LHCN-M2 (cell line): ENCODE measurements at regions not wholly inside any gene's neighbourhood (a gene's known extent, or its start where the extent isn't known, plus 50 kb on each side); places are given as distances from the start of the nearest gene placed in this dataset.

ENCODE experiments used
- DNase-seq: peaks from one replicate; pipeline ENCODE4 v3.0.0-alpha.2; 2012; ENCODE audit warnings: low read depth

DNA sequence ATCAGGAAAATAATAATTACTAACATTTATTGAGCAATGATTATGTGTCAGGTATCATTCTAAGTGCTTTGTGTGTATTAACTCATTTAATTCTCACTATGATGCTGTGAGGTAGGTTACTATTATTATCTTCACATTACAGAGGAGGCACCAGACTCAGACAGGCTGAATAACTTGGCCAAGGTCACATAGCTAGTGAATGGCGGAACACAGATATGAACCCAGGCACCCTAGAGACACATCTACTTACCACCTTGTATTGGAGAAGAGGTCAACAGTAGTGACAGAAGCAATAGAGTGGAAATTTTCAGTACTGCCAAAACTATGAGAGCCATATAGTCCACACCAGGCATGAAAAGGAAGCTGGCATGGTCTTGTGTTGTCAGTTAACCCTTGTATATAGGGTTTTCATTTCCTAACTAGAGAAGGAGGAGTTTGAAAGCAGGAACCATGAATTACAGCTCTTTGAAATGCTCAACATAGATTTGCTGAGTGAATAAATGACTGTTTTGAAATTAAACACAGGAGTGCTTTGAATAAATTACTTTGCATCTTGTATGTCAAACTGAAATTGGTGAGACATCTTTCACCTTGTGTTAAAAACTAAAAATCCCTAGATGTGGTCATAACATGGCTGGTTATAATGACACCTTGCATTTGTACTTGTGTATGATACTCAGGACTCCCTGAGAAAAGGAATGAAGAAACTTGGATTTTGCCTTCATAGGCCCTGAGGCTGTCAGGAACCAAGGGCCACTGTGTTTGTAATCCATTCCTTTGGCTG lies 71.8 kb downstream of the RTL9 start:
- no peak for DNase-seq

DNA sequence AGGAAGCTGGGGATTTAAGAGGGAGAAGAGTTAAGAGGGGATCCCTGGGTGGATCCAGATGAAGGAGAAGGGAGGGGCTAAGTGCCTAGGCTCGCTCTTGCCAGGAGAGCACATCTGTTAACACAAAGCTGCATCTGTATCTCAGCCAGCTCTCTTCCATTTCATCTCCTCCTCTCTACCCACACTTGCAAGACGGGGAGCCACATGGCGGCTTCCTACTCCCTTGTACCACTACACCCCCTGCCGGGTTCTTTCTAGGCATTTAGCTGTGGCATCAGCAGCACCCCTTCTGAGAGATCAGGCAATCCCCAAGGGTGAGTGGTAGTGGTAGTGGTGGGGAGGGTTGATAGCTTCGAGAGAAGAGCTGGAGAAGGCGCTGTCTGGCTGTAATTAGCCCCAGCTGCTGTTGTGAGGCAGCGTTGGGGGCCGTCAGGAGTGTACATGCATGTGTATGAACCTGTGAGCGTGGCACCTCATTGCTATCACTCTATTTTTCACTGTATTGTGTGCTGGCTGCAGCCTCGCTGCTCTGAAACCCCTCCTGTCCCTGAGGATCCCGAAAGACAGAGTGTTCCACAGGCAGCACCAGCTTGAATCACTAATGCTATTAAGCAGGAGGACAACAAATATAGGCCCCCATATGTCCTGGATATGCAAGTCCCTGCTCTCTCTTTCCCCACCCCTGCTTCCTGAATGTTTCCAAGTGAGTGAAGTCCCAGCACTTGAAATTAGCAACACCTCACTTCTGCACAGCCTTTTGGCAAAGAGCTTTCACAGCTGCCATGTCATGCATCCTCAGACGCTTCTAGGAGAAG lies 73.7 kb downstream of the RTL9 start:
- no peak for DNase-seq

DNA sequence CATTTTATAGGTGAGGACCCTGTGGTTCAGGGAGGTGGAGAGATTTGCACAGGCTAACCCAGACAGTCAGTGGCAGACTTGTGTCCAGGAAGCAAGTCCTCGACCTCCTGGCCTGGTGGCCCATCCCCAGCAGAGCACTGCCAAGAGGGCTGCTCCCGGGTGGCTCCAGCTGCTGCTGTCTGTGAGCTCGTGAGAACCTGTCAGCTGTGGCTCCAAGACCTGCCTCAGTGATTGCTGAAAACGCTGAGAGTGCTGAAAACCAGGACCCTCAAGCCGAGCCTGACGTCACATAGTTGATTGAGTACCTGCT lies 74.2 kb downstream of the RTL9 start:
- no peak for DNase-seq

DNA sequence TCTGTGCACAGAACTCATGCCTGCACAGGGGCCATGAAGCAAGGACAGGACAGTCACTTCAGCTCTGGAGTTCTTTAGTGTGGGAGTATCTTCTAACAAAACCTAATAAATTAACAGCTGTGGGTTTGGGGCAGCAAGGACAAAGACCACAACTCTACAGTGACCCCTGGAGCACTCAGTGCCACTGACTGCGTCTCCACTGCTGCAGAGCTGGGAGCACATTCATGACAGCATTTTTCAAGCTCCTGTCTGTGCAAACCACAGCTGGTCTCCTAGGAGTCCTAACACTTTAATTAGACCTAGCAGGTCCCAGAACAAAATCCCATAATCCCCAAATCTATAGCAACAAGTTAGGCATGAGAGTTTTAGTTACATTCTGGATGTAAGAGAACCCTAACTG lies 76.5 kb downstream of the RTL9 start:
- no peak for DNase-seq

DNA sequence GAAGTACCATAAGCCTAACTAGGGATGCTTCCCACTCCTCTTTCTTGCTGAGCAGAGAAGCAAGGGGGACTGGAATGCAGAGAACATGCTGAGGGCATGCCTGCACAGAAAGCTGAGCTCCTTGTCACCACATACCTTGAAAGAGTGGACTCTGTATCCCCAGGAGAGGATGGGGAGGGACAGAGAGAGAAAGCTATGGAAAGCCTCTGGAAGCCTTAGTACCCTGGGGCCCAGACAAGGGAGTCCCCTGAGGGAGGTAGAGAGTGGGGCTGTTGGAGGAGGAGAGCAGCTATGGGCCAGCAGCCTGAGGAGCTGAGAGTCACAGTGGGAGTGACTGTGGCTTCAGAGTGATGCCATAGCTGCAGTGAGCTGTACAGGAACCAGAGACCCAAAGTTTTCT lies 77.9 kb downstream of the RTL9 start:
- no peak for DNase-seq

DNA sequence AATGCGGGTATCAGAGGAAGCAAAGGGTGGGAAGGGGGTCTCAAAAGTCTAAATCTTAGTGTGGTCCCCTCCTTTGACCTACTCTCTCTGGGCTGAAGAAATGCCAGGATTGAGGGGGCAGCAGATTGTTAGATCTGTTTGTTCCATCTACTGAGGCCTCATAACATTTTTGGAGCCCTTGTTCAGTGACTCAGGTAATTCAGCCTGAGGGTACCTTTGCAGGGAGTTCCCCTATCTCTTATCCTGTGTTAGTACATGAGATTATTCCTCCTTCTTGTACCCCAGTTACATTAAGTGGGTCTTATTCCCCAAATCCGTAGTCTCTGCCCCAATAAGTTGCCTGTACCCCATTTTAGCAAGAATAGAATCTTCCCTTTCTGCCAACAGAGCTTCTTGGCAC lies 79.0 kb downstream of the RTL9 start:
- no peak for DNase-seq

DNA sequence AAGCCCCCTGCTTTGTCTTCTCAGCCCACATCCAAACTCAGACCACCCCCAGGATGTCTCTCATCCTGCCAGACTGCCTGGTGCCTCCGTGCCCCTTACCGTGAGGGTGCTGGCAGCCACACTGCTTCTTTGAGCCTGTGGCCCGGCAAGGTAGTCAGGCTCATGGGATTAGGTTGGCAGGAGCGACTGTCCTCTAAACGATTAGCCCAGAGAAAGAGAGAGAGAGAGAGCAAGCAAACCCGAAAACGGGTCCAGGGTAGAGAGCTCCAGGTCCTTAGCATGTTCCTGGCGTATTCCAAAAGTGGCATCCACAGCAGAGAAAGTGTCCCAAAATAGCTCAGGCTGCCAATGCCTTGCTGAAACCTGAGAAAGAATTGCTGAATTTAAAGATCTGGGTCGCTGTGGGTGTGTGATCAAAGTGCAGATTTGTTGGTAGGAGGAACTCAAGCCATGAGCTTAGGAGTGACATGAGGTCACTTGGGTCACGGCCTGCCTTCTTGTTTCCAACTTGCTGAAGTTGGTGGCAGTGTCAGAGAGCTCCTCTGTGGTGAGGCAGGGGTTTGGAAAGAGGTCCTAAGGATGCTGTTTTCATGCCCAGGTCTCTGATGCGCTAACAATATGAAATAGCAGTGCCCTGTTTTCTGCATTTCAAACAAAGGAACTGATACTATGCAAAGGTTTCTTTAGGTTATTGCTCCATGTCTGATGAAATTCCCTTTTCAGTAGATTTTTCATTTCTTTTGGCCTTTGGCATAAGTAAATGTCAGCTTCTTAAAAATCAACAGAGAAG lies 81.6 kb downstream of the RTL9 start:
- DNase-seq = no peak

DNA sequence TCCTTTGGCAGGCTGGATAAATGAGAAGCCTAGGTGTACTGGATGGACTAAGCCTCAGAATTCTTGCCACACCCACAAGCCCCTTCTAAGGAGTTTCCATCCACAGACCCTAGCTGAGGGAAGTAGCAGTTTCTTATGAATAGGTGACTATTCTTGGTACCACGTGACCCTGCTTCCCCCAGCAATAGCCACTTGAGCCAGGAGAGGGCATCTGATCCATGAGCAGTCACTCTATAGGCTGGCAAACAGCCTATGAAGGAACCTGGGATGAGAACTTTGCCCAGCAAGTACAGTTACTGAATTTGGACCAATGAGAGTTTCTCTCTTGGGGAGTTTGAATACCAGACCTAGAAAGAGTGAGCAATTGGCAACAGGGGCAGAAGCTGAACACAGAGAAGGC lies 84.0 kb downstream of the RTL9 start:
- DNase-seq = peak; percentile 46

DNA sequence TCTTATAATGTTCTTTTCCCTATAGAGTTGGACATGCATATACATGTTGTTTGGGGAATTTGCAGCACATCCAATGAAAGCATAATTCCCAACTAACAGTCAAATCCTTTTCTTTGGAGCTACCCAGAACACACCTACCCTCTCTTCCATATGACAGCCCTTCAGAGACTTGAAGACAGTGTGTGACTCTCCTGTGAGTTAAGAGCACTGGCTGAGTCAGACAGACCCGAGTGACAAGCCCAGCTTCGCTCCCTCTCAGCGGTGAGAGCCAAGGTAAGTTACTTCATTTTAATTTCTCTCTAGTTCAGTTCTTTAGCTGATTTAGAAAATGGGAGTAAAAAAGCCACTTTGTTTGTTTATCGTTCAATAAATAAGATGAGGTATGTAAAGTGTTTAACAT lies 86.3 kb downstream of the RTL9 start:
- no peak for DNase-seq

DNA sequence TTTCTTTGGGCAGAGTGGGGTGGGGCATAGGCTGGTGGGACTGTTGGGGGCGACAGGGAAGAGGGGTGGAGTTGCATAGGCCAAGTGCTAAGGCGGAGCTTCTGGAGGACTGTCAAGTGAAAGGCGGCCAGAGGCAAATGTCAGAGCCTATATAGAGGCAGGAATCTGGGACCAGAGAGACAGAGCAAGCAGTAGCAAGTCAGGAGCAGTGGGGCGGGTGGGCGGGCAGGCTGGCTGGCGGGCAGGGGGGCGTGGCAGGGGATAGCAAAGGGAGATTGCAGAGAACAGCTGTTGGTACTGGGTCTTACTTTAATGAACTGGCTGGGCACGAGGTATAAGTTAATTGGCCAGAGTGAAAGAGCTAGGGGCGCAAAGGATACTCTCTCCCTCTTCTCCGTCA lies 89.8 kb downstream of the RTL9 start:
- no peak for DNase-seq

DNA sequence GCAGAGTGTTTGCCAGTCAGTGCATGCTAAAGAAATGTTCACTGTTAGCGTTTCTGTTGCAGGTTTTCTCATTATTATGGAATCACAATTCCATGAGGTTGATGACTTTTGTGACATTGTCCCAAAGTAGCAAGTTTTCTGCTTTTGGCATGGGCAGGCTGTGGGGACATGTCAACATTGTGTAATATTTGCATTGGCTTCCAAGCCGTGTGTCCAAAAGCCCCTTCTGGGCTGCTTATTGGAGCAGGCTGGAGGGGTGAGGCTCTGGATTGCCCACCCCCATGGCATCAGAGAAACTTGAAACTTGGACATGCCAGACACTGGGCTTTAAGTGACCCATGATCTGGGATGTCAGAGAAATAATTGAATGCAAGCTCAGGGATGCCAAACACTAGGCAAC lies 90.7 kb downstream of the RTL9 start:
- DNase-seq = no peak

DNA sequence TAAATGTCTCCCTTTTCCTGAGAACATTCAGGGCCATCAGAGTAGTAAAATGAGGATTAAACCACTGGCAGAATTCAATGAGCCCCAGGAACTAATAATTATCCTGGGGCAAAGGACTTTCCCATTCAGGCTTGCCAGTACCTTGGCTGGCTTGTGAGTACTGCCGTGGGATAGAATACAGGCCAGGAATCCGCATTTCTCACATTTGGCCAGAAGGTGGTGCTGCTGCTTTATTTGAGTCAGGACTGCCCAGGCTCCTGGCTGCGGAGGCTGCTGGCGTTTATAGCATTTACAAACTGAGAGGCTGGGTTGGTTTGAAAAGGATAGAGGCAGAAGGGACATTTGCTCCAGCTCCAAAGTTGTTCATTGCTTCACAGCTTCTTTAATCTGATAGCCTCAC lies 91.4 kb downstream of the RTL9 start:
- DNase-seq = peak; percentile 45

DNA sequence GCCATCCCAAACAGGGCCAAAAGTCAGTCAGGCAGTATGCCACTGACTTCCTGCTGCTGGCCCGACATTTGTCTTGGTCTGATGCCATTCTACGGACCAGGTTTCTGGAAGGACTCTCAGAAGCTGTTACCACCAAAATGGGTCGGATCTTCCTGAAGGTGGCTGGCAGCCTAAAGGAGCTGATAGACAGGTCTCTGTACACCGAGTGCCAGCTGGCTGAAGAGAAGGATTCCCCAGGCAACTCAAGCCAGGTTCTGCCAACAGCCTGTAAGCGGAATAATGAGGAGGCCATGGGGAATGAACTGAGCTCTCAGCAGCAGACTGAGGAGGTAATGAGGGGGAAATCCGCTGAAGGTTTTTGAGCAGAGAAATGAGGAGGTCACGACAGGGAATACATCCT lies 95.7 kb downstream of the RTL9 start:
- no peak for DNase-seq

DNA sequence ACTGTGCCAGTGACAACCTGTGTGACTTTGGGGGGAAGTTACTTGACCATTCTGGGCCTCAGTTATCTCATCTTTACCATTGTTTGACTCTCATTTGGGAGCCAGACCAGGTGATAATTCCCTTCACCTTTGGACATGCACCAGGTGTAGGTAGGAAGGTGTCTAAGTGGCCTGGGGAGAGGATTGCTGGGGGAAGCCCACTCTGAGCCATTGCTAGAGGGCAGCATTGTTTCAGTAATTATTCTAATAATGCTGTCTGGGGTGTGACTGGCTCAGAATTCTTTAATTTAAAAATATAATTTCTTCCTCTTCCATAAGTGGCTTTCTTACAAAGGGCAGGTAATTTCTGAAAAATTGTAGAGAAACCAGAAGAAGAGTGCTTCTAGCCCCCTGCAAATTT lies 104.3 kb downstream of the RTL9 start:
- no peak for DNase-seq

DNA sequence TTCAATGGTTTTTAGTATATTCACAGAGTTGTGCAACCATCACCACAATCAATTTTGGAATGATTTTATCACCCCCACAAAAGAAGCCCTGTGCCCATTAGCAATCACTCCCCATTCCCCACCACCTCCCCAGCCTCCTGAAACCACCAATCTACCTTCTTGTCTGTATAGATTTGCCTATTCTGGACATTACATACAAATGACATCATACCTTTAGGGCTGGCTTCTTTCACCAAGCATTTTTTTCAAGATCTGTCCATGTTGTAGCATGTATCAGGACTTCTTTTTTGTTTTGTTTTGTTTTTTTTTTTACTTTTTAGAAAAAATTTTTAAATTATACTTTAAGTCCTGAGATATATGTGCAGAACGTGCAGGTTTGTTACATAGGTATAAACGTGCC lies 108.1 kb downstream of the RTL9 start:
- no peak for DNase-seq

DNA sequence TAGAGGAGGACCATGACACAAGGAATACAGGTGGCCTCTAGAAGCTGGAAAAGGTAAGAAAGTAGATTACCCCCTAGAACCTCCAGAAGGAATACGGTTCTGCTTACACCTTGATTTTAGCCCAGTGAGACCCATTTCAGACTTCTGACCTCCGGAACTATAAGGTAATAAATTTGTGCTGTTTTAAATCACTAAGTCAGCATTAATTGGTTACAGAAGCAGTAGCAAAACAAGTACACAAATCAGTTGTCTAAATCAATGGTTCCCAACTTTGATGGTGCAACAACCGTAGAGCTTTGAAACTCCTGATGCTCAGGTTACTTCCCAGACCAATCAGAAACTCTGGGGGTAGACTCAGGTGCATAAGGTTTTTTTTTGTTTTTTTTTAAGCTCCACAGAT lies 113.6 kb downstream of the RTL9 start:
- DNase-seq = no peak

DNA sequence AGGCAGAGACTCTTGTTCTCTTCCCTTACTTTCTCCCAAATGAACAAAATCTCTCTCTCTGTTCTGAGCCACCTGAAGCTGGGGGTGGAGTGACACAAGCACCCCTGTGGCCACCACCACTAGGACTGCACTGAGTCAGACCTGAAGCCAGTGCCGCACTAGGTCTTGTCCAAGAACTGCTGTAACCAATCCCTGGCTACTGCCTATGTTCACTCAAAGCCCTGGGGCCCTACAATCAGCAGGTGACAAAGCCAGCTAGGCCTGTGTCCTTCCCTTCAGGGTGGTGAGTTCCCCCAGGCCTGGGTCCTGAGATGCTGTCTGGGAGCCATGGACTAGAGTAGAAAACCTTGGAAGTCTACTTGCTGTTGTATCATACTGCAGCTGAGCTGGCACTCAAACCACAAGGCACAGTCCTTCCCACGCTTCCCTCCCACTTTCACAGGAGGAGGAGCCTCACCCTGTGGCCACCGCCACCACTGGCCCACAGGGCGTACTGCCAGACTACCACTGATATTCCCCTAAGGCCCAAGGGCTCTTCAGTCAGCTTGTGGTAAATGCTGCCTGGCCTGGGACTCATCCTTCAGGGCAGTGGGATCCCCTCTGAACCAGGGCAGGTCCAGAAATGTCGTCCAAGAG lies 119.1 kb downstream of the RTL9 start:
- peak; percentile 45 for DNase-seq

DNA sequence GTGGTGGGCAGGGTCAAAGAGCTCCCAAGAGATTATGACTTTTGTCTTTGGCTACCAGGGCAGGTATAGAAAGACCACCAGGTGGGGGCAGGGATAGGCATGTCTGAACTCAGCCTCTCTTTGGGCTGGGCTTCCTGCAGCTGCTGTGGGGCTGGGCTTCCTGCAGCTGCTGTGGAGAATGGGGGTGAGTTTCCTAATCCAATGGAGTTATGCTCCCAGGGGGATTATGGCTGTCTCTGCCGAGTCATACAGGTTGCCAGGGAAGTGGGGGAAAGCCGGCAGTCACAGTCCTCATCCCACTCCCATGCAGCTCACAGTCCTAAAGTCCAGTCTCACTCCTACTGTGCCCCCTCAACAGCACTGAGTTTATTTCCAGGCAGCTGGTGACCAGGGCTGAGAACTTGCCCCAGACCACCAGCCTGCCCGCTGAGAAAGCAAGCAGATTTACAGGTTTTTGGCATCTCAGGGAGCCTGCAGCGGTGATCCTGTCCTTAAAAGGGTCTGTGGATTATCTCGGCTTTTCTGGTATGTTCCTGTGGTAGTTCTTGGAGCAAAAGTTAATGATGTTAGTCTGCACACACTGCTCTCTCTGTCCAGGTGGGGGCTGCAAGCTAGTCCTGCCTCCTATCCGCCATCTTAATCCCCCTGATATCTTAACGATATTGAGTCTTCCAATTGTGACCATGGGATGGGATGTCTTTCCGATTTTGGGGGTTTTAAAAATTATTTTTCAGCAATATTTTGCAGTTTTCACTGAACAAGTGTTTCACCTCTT lies 133.4 kb downstream of the RTL9 start:
- peak; percentile 61 for DNase-seq

DNA sequence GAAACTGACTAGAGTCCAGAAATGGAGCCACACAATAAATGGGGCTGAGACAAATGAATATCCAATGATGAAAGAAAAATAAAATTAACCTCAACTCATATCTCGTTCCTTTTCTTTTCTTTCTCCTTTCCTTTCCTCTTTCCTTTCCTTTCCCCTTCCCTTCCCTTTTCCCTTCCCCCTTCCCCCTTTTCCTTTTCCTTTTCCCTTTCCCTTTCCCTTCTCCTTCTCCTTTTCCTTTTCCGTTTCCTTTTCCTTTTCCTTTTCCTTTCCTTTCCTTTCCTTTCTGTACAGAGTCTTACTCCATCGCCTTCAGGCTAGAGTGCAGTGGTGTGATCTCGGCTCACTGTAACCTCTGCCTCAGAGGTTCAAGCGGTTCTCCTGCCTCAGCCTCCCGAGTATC lies 146.3 kb downstream of the RTL9 start:
- DNase-seq = no peak

DNA sequence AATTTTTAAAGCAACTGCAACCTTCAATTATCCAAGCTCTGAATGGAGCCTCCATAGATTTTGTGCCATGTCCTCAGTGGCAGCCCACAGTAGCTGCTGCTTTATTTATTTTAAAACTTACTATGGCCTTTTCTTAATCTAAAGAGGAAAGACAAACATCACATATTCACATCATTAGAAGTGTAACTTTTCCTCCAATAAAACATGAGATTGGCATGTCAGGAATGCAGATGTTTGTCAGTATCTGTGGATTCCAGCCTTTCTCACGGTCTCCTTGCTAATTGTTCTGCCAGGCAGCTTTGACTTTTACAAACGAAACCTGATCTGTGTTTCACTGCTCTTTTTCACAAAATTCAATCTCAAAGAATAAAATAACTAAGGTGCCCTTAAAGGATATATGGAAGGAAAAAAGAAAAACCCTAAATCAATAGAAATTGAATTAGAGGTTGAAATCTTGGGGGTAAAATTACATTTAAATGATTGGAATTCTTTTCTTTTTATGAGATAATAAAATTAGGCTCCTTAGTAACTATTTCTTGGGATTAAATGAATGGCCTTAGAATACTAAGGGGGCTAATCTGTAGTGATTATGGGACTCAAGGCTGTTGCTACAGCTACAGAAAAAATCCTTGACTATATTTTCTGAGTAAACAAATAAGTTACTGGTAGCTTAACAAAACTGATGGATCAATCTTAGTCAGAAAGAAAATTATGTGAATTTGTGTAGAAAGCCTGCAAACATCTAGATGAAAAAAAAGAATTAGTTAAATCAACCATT lies 151.3 kb downstream of the RTL9 start:
- DNase-seq = peak; percentile 4

DNA sequence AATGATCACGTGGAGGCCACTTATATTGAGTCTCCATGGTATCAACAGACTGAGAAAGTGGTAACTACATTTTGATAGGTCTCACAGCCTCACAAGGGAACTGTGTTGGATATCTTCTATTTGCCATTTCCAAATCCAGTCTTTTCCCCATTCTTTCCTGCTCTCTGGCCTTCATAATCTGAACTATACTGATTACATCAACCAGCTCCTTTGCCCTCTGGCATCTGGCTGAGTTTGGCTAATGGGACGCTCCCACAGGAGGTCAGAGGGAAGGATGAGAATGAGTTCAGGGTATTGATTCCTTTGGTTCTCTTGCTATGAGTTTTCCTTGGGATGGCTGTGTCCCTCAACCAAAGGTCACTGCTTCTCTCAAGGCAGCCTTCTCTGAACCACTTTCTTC lies 152.6 kb downstream of the RTL9 start:
- DNase-seq = no peak
